ENCODE measurements at regions not wholly inside any gene's neighbourhood (a gene's known extent, or its start where the extent isn't known, plus 50 kb on each side); places are given as distances from the start of the nearest gene placed in this dataset.

GRCh38 chr3:116930786-116931185, 221.2 kb downstream of the TUSC7 start:
- TF ChIP-seq, protein P1, sequence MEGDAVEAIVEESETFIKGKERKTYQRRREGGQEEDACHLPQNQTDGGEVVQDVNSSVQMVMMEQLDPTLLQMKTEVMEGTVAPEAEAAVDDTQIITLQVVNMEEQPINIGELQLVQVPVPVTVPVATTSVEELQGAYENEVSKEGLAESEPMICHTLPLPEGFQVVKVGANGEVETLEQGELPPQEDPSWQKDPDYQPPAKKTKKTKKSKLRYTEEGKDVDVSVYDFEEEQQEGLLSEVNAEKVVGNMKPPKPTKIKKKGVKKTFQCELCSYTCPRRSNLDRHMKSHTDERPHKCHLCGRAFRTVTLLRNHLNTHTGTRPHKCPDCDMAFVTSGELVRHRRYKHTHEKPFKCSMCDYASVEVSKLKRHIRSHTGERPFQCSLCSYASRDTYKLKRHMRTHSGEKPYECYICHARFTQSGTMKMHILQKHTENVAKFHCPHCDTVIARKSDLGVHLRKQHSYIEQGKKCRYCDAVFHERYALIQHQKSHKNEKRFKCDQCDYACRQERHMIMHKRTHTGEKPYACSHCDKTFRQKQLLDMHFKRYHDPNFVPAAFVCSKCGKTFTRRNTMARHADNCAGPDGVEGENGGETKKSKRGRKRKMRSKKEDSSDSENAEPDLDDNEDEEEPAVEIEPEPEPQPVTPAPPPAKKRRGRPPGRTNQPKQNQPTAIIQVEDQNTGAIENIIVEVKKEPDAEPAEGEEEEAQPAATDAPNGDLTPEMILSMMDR (IDR thresholded peaks at IDR 0.05) = no peak

DNA sequence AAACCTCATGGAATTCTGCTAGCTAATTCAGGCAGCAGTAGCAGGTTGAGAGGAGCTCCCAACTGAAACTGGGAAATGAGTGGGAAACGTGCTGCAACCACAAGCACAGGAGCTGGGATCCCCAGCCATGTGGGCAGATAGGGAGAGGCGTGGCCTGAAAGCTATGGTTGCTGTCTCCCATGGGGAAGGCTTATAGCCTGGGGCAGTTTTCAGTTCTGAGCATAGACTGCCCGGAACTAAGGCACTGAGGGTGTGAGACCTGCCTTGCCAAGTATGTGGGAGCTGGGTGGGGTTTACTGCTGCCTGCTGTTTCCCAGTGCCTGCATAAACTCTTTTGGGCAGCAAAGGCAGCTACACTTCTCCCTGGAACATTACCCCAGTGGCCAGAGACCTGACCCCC, 229.5 kb downstream of the TUSC7 start:
- TF ChIP-seq, protein P1 (IDR thresholded peaks at IDR 0.05) = no peak

- TF ChIP-seq, protein P1 (IDR thresholded peaks at IDR 0.05) = no peak
Measured at GRCh38 chr3:116939550-116939949, 230.0 kb downstream of the TUSC7 start.

GRCh38 chr3:116940719-116941118, 231.1 kb downstream of the TUSC7 start:
- TF ChIP-seq, protein P1 (IDR thresholded peaks at IDR 0.05) = no peak

GRCh38 chr3:116946376-116946775, 236.8 kb downstream of the TUSC7 start:
- TF ChIP-seq, protein P1 (IDR thresholded peaks at IDR 0.05) = no peak

GRCh38 chr3:116947148-116947547, 237.6 kb downstream of the TUSC7 start:
- TF ChIP-seq, protein P1 (IDR thresholded peaks at IDR 0.05) = no peak

DNA sequence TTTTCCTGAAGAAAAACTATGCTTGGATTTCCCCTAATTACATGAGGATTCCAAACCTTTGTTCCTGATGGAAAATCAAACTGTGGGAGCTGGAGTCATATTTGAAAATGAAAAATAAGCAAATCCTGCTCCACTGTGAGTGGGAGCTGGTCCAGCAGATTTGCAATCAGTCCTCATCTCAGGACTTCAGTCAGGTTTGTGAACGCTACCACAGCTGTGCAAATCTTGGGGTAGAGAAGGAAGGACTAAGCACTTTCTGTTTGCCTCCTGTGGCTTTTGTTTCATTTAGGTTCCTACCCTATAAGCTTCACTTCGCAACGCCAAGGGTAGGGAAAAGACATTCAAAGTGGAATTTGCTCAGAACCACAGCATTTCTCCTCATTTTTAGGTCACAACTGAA, 238.2 kb downstream of the TUSC7 start:
- TF ChIP-seq, protein P1 (IDR thresholded peaks at IDR 0.05) = no peak

Data from LNCAP (cell line).